Endothelial cell of umbilical vein (primary cell): ENCODE measurements at regions not wholly inside any gene's neighbourhood (a gene's known extent, or its start where the extent isn't known, plus 50 kb on each side); places are given as distances from the start of the nearest gene placed in this dataset.

ENCODE experiments used
- CTCF ChIP-seq, 2 donors: IDR thresholded peaks; 1 replicate in 1 of 2; 2 replicates in 1 of 2; pipeline ENCODE4 v1.5.1; 2011; ENCODE audit warnings: low read length in 2 of 2, mild to moderate bottlenecking in 2 of 2, moderate library complexity in 2 of 2, control low read depth in 1 of 2, inconsistent platforms in 1 of 2, low read depth in 1 of 2; ENCODE audit not compliant: insufficient read depth in 1 of 2; ENCODE audit errors: extremely low read depth in 1 of 2
- EZH2 ChIP-seq: IDR thresholded peaks from 2 replicates; pipeline ENCODE4 v1.6.1; 2012; ENCODE audit warnings: borderline replicate concordance, low read depth, mild to moderate bottlenecking, moderate library complexity, low read length, inconsistent platforms; ENCODE audit not compliant: severe bottlenecking
- FOS ChIP-seq: IDR thresholded peaks from 2 replicates; pipeline ENCODE4 v1.6.1; 2011; ENCODE audit warnings: mild to moderate bottlenecking, low read length, moderate library complexity, borderline replicate concordance; ENCODE audit not compliant: insufficient read depth
- MAX ChIP-seq: IDR thresholded peaks from 2 replicates; pipeline ENCODE4 v1.6.1; 2011; ENCODE audit not compliant: insufficient read depth, insufficient read length
- MYC ChIP-seq: IDR thresholded peaks from one replicate; pipeline ENCODE4 v1.6.1; 2011; ENCODE audit warnings: mild to moderate bottlenecking, low read depth, low read length
- POLR2A ChIP-seq: IDR thresholded peaks from 2 replicates; pipeline ENCODE4 v1.6.1; 2012; ENCODE audit warnings: low read depth, mild to moderate bottlenecking, control low read depth, low read length
- POLR2AphosphoS5 ChIP-seq: IDR thresholded peaks from 2 replicates; pipeline ENCODE4 v1.6.1; 2012; ENCODE audit warnings: low read depth, mild to moderate bottlenecking, control low read depth, low read length, moderate library complexity; ENCODE audit not compliant: insufficient read depth

GRCh38 chrX:989959-990510 lies 222.4 kb downstream of the CRLF2 start:
- no peak for TF ChIP-seq EZH2
- TF ChIP-seq CTCF (IDR thresholded peaks at IDR 0.05; ENCODE audit: extremely low read depth in 1 of 2, insufficient read depth in 1 of 2, low read depth in 1 of 2, low read length in 2 of 2): no peak
- no peak for TF ChIP-seq MYC
- no peak for TF ChIP-seq POLR2A
- TF ChIP-seq FOS: no peak
- TF ChIP-seq POLR2AphosphoS5: no peak
- TF ChIP-seq MAX: no peak
